ENCODE measurements at regions not wholly inside any gene's neighbourhood (a gene's known extent, or its start where the extent isn't known, plus 50 kb on each side); places are given as distances from the start of the nearest gene placed in this dataset.

GRCh38 chr3:88324788-88325187, 175.0 kb downstream of the C3orf38 start:
- no peaks in the 10 kb centered on the region for H3K36me3 ChIP-seq (replicated peaks; ENCODE audit: low read depth, low read length)
- H3K4me1 ChIP-seq (ENCODE audit: low read length): no peaks in the 10 kb centered on the region
- H3K27ac ChIP-seq (ENCODE audit: low read length): no peak overlapping the region
- H3K4me2 ChIP-seq (ENCODE audit: low read length): no peak overlapping the region
- H3K4me3 ChIP-seq (ENCODE audit: low read length): no peak overlapping the region
- H3K9ac ChIP-seq (ENCODE audit: low read length): no peak overlapping the region
- no peaks in the 10 kb centered on the region for H3K27me3 ChIP-seq (ENCODE audit: low read depth, low read length)
- no peaks in the 10 kb centered on the region for H4K20me1 ChIP-seq (ENCODE audit: insufficient read depth, low read length)
- H3K9me3 ChIP-seq (ENCODE audit: insufficient read depth, low read length): 0 out of 2 replicates have a peak, but pooled peaks cover 9% of the 10 kb centered on the region
- no peaks in the 10 kb centered on the region for H3K79me2 ChIP-seq (ENCODE audit: low read length)
- H2AFZ ChIP-seq (ENCODE audit: low read depth, low read length): no peak overlapping the region
- TF ChIP-seq CTCF (IDR thresholded peaks at IDR 0.05; ENCODE audit: low read depth, low read length) (no peak), EZH2phosphoT487 (IDR thresholded peaks at IDR 0.05; ENCODE audit: low read depth) (no peak)

- Histone ChIP-seq H3K4me1 (ENCODE audit: low read length) (no peaks in the 10 kb centered on the region), H3K4me2 (ENCODE audit: low read length) (no peak overlapping the region), H3K9me3 (ENCODE audit: insufficient read depth, low read length) (peaks cover 7% of the 10 kb centered on the region; the same call in 1 of the 2 replicates), H3K27ac (ENCODE audit: low read length) (no peak overlapping the region), H3K4me3 (ENCODE audit: low read length) (no peak overlapping the region), H3K79me2 (ENCODE audit: low read length) (no peaks in the 10 kb centered on the region), H2AFZ (ENCODE audit: low read depth, low read length) (no peak overlapping the region), H3K36me3 (replicated peaks; ENCODE audit: low read depth, low read length) (no peaks in the 10 kb centered on the region), H4K20me1 (ENCODE audit: insufficient read depth, low read length) (no peaks in the 10 kb centered on the region), H3K9ac (ENCODE audit: low read length) (no peak overlapping the region), H3K27me3 (ENCODE audit: low read depth, low read length) (no peaks in the 10 kb centered on the region)
- TF ChIP-seq CTCF (IDR thresholded peaks at IDR 0.05; ENCODE audit: low read depth, low read length) (no peak), EZH2phosphoT487 (IDR thresholded peaks at IDR 0.05; ENCODE audit: low read depth) (no peak)
Measured at GRCh38 chr3:88334187-88334868, 184.6 kb downstream of the C3orf38 start.

GRCh38 chr3:88336894-88337293, 187.1 kb downstream of the C3orf38 start:
- H2AFZ ChIP-seq (ENCODE audit: low read depth, low read length): no peak overlapping the region
- no peaks in the 10 kb centered on the region for H3K36me3 ChIP-seq (replicated peaks; ENCODE audit: low read depth, low read length)
- no peak overlapping the region for H3K4me2 ChIP-seq (ENCODE audit: low read length)
- H3K4me3 ChIP-seq (ENCODE audit: low read length): no peak overlapping the region
- no peaks in the 10 kb centered on the region for H3K79me2 ChIP-seq (ENCODE audit: low read length)
- no peaks in the 10 kb centered on the region for H3K4me1 ChIP-seq (ENCODE audit: low read length)
- H4K20me1 ChIP-seq (ENCODE audit: insufficient read depth, low read length): no peaks in the 10 kb centered on the region
- TF ChIP-seq EZH2phosphoT487 (IDR thresholded peaks at IDR 0.05; ENCODE audit: low read depth) (no peak), CTCF (IDR thresholded peaks at IDR 0.05; ENCODE audit: low read depth, low read length) (no peak)
- no peak overlapping the region for H3K27ac ChIP-seq (ENCODE audit: low read length)
- H3K9ac ChIP-seq (ENCODE audit: low read length): no peak overlapping the region
- H3K27me3 ChIP-seq (ENCODE audit: low read depth, low read length): no peaks in the 10 kb centered on the region
- H3K9me3 ChIP-seq (ENCODE audit: insufficient read depth, low read length): peaks cover 7% of the 10 kb centered on the region; the same call in 1 of the 2 replicates

GRCh38 chr3:88343264-88343663, 193.5 kb downstream of the C3orf38 start:
- Histone ChIP-seq H3K36me3 (replicated peaks; ENCODE audit: low read depth, low read length) (no peaks in the 10 kb centered on the region), H3K4me3 (ENCODE audit: low read length) (no peak overlapping the region), H3K4me1 (ENCODE audit: low read length) (no peaks in the 10 kb centered on the region), H3K27me3 (ENCODE audit: low read depth, low read length) (no peaks in the 10 kb centered on the region), H4K20me1 (ENCODE audit: insufficient read depth, low read length) (no peaks in the 10 kb centered on the region), H3K27ac (ENCODE audit: low read length) (no peak overlapping the region), H3K9me3 (ENCODE audit: insufficient read depth, low read length) (no peaks in the 10 kb centered on the region), H2AFZ (ENCODE audit: low read depth, low read length) (no peak overlapping the region), H3K79me2 (ENCODE audit: low read length) (no peaks in the 10 kb centered on the region), H3K9ac (ENCODE audit: low read length) (no peak overlapping the region), H3K4me2 (ENCODE audit: low read length) (no peak overlapping the region)
- TF ChIP-seq EZH2phosphoT487 (IDR thresholded peaks at IDR 0.05; ENCODE audit: low read depth): no peak
- TF ChIP-seq CTCF (IDR thresholded peaks at IDR 0.05; ENCODE audit: low read depth, low read length): no peak

Measured in OCI-LY3 (cell line).